ENCODE measurements at regions not wholly inside any gene's neighbourhood (a gene's known extent, or its start where the extent isn't known, plus 50 kb on each side); places are given as distances from the start of the nearest gene placed in this dataset.

GRCh38 chr2:237011206-237011795 is 74.4 kb upstream of the COPS8 start:
- Mint-ChIP-seq H3K36me3 (no peaks in the 10 kb centered on the region), H3K27ac (no peak overlapping the region), H3K27me3 (no peaks in the 10 kb centered on the region), H3K4me3 (no peak overlapping the region), H3K4me1 (ENCODE audit: low read depth) (no peaks in the 10 kb centered on the region), H3K9me3 (ENCODE audit: low read depth) (no peaks in the 10 kb centered on the region)

- Mint-ChIP-seq H3K4me3 (no peak overlapping the region), H3K4me1 (ENCODE audit: low read depth) (no peaks in the 10 kb centered on the region), H3K9me3 (ENCODE audit: low read depth) (no peaks in the 10 kb centered on the region), H3K36me3 (no peaks in the 10 kb centered on the region), H3K27ac (no peak overlapping the region), H3K27me3 (no peaks in the 10 kb centered on the region)
These were observed 73.7 kb upstream of the COPS8 start for GRCh38 chr2:237012004-237012403.

GRCh38 chr2:237012577-237013267 is 73.0 kb upstream of the COPS8 start:
- Mint-ChIP-seq H3K36me3 (no peaks in the 10 kb centered on the region), H3K27me3 (no peaks in the 10 kb centered on the region), H3K4me1 (ENCODE audit: low read depth) (no peaks in the 10 kb centered on the region), H3K9me3 (ENCODE audit: low read depth) (no peaks in the 10 kb centered on the region), H3K4me3 (no peak overlapping the region), H3K27ac (no peak overlapping the region)

DNA sequence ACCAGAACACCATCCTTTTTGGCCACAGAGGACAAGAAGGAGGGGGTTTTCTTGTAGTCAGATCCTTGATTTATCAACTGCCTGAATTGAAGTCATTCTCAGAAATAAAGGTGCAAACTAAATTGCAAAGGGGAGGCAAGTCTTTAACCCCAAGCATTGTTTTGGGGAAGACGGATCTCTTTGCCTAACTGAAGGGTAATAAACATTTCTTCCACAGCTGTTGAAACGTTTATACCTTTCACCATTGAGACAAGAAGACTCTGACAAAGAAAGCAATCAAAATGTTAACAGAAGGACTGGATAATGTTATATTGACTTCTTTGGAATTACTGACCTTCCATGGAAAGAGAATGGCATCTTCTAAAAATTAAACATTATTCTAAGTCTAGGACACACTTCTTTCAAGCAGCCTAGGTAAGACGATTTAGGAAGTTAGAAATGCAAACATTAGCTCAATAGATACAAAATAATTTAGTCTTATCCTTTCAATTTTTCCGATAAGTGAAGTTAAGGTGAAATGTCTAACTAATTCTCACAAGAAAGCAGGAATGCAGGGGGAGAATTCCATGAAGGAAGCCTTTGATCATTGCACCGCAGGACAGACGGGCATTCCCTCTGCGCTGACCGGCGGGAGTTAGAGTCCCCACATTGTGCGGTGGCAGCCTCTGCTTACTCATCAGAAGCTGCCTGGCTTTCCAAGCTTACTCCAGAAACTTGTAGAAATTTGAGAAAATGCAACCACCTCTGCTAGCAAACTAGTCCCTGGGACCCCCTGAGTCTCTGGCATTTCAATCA is 69.4 kb upstream of the COPS8 start:
- no peaks in the 10 kb centered on the region for H3K27me3 Mint-ChIP-seq
- no peak overlapping the region for H3K4me3 Mint-ChIP-seq
- H3K27ac Mint-ChIP-seq = no peak overlapping the region
- H3K4me1 Mint-ChIP-seq (ENCODE audit: low read depth) = no peaks in the 10 kb centered on the region
- H3K36me3 Mint-ChIP-seq = no peaks in the 10 kb centered on the region
- no peaks in the 10 kb centered on the region for H3K9me3 Mint-ChIP-seq (ENCODE audit: low read depth)

- H3K27me3 Mint-ChIP-seq = no peaks in the 10 kb centered on the region
- H3K4me1 Mint-ChIP-seq (ENCODE audit: low read depth) = no peaks in the 10 kb centered on the region
- no peak overlapping the region for H3K27ac Mint-ChIP-seq
- no peak overlapping the region for H3K4me3 Mint-ChIP-seq
- H3K36me3 Mint-ChIP-seq = peaks cover 3% of the 10 kb centered on the region
- no peaks in the 10 kb centered on the region for H3K9me3 Mint-ChIP-seq (ENCODE audit: low read depth)
These were observed 65.6 kb upstream of the COPS8 start for GRCh38 chr2:237020090-237020489.

DNA sequence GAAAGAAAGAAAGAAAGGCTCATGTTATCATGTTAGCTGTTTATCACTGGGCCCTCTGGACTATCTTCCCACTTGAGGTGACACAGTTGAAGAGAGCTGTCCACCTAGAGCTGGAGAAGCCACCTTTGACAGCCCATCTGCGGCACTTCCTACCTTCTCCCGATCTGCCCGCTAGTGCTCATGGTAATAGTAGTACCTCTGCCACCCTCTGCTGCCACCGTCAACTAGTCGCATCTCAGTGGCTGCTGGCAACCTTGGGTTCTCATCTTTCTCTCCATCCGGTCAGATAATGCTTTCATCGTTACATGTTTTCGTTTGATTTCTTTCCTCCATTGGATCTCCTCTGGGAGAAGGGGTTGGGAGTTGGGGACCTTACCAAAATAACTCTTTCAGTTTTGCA is 63.2 kb upstream of the COPS8 start:
- H3K9me3 Mint-ChIP-seq (ENCODE audit: low read depth) = no peaks in the 10 kb centered on the region
- peaks cover 3% of the 10 kb centered on the region for H3K36me3 Mint-ChIP-seq
- peaks cover under 1% of the 10 kb centered on the region for H3K27me3 Mint-ChIP-seq
- no peak overlapping the region for H3K27ac Mint-ChIP-seq
- no peak overlapping the region for H3K4me3 Mint-ChIP-seq
- H3K4me1 Mint-ChIP-seq (ENCODE audit: low read depth) = no peaks in the 10 kb centered on the region

DNA sequence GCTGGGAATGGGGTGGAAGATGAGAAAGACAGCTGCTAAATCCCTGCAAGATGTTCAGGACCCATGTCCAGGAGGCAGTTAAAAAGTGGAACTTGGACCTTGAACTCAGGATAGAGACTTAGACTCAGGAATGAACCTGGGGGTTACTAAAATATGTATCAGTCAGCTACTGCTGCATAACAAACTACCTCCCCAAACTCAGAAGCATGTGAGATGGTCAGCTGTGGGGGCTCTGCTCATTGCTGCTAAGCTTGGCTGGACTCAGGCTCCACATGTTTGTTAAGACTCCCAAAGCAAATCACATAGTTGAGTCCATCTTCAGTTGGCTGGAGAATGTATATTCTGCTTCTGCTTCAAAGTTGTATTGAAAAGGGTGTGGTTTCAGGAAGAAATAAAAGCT is 61.4 kb upstream of the COPS8 start:
- no peak overlapping the region for H3K27ac Mint-ChIP-seq
- no peaks in the 10 kb centered on the region for H3K9me3 Mint-ChIP-seq (ENCODE audit: low read depth)
- H3K4me1 Mint-ChIP-seq (ENCODE audit: low read depth) = no peaks in the 10 kb centered on the region
- H3K27me3 Mint-ChIP-seq = peaks cover 4% of the 10 kb centered on the region
- H3K36me3 Mint-ChIP-seq = peaks cover 3% of the 10 kb centered on the region
- H3K4me3 Mint-ChIP-seq = no peak overlapping the region

- peaks cover 3% of the 10 kb centered on the region for H3K36me3 Mint-ChIP-seq
- H3K27ac Mint-ChIP-seq = no peak overlapping the region
- no peaks in the 10 kb centered on the region for H3K4me1 Mint-ChIP-seq (ENCODE audit: low read depth)
- no peaks in the 10 kb centered on the region for H3K9me3 Mint-ChIP-seq (ENCODE audit: low read depth)
- H3K27me3 Mint-ChIP-seq = peaks cover 4% of the 10 kb centered on the region
- no peak overlapping the region for H3K4me3 Mint-ChIP-seq
These were observed 60.4 kb upstream of the COPS8 start for GRCh38 chr2:237025090-237025865.

DNA sequence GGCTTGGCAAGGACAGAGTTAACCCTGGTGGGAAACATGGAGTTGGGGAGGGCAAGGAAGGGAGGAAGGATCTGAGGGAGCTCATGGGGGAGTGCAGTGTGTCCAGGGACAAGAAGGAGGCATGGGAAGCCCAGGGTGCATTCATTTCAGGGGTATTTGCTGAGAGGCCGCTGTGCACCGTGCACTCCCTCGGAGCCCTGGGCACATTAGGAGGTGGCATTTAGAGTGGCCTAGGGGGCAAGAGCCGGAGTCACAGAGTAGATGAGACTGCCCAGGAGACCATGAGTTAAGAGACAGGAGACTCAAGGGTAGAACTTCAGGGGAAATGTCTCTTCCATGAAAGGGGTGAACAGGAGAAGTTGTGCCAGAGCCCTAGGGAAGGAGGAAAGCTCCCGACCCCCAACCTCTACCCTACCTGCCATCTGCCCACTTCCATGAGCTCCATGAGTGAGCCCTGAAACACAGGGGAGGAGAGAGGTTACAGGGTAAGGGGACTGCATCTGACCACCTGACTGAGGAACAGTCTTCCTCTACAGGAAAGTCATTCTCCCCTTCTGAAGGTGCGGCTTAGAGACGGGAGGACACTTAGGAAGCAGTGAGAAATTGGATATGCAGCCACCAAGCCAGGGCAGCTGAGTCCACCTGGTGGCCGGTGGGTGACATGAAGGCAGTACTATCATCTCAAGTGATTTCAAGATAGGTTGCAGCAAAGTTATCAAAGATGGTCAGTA is 58.5 kb upstream of the COPS8 start:
- Mint-ChIP-seq H3K36me3 (peaks cover 3% of the 10 kb centered on the region), H3K9me3 (ENCODE audit: low read depth) (no peaks in the 10 kb centered on the region), H3K27me3 (peaks cover 4% of the 10 kb centered on the region), H3K27ac (no peak overlapping the region), H3K4me3 (no peak overlapping the region), H3K4me1 (ENCODE audit: low read depth) (no peaks in the 10 kb centered on the region)

DNA sequence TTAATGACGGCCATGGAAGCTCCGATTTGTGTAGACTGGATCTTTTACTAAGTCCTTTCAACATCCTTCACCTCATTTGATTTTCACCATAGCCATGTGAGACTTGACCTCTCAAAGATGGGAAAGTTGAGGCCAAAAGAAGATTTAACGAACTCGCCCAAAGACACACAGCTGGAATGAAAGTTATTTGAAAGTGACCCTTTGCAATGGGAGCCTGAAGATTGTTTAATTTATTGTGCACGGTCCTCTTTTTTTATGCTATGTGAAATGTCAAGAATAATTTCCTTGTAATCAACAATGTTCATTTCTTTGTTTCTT is 58.0 kb upstream of the COPS8 start:
- H3K4me1 Mint-ChIP-seq (ENCODE audit: low read depth) = no peaks in the 10 kb centered on the region
- H3K27ac Mint-ChIP-seq = no peak overlapping the region
- H3K9me3 Mint-ChIP-seq (ENCODE audit: low read depth) = no peaks in the 10 kb centered on the region
- no peak overlapping the region for H3K4me3 Mint-ChIP-seq
- peaks cover 4% of the 10 kb centered on the region for H3K27me3 Mint-ChIP-seq
- H3K36me3 Mint-ChIP-seq = peaks cover 3% of the 10 kb centered on the region

DNA sequence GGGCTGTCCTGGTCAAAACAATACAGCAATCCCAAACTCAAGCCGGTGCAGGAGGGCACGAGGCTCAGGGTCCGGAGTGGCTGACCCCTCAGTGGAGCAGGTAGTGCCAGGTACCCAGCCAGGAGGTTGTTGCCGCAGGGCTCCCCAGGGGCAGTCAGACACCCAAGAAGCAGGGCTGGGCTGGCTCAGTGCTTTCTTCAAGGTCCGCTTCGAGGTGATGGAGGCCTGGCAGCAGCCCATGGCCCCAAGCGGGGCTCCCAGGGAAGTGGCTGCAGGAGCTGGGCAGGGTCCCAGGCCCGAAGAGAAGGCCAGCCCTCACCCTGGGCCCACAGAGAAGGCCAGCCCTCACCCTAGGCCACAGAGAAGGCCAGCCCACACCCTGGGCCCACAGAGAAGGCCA is 55.3 kb upstream of the COPS8 start:
- Mint-ChIP-seq H3K36me3 (no peaks in the 10 kb centered on the region), H3K27ac (no peak overlapping the region), H3K9me3 (ENCODE audit: low read depth) (no peaks in the 10 kb centered on the region), H3K4me3 (no peak overlapping the region), H3K27me3 (peaks cover 4% of the 10 kb centered on the region), H3K4me1 (ENCODE audit: low read depth) (no peaks in the 10 kb centered on the region)

DNA sequence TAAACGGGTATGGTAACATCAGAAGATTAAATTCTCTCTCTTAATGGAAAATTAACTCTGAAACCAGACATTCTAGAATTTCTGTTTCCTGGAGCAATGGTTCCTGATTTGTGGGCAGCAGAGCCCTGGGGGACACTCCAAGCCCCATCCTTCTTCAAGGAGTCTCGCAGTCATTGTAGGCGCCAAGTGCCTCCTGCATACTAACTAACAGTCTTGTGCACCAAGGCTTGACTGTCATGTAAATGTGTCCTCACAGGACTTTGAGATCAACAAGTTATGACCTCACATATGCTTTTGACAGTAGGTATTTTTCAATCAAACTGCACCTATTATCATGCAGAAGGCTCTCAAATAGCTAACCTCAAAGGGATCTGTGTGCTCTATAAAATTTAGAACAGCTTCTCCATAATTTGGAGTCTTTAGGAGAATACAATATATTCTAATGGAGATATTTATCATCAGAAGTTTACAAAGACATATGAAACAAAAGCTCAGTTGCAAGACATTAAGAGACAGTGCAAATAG is 52.1 kb upstream of the COPS8 start:
- H3K4me1 Mint-ChIP-seq (ENCODE audit: low read depth) = no peaks in the 10 kb centered on the region
- no peak overlapping the region for H3K27ac Mint-ChIP-seq
- H3K27me3 Mint-ChIP-seq = no peaks in the 10 kb centered on the region
- no peaks in the 10 kb centered on the region for H3K36me3 Mint-ChIP-seq
- H3K4me3 Mint-ChIP-seq = no peak overlapping the region
- no peaks in the 10 kb centered on the region for H3K9me3 Mint-ChIP-seq (ENCODE audit: low read depth)

GRCh38 chr2:237035781-237036475 is 49.8 kb upstream of the COPS8 start:
- H3K27ac Mint-ChIP-seq = no peak overlapping the region
- no peak overlapping the region for H3K4me3 Mint-ChIP-seq
- H3K4me1 Mint-ChIP-seq (ENCODE audit: low read depth) = no peaks in the 10 kb centered on the region
- H3K27me3 Mint-ChIP-seq = no peaks in the 10 kb centered on the region
- no peaks in the 10 kb centered on the region for H3K9me3 Mint-ChIP-seq (ENCODE audit: low read depth)
- H3K36me3 Mint-ChIP-seq = no peaks in the 10 kb centered on the region
